GM19043 (cell line): ENCODE measurements at regions not wholly inside any gene's neighbourhood (a gene's known extent, or its start where the extent isn't known, plus 50 kb on each side); places are given as distances from the start of the nearest gene placed in this dataset.

Experiments
- ATAC-seq: cut with Tn5 transposase; IDR thresholded peaks from one replicate; pipeline ENCODE4 v1.9.1; 2021; ENCODE audit warnings: low read depth; ENCODE audit not compliant: unreplicated experiment

DNA sequence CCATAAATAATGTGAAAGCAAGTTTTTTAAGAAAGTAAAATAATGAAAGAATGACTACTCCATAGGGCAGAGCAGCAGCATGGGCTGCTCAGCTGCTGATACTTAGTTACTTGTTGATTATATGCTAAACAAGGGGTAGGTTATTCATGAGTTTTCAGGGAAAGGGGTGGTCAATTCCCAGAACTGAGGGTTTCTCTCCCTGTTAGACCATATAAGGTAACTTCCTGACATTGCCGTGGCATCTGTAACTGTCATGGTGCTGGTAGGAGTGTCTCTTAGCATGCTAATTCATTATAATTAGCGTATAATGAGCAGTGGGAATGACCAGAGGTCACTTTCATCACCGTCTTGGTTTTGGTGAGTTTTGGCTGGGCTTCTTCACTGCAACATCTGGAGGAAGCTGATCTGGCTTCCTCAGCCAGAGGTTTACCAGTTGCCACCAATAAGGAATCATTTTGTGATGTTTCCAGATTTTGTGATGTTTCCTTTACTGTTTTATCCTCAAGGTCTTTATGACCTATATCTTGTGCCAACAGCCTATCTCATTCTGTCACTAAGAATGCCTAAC, 121.8 kb upstream of the CHL1 start:
- no peak for ATAC-seq

DNA sequence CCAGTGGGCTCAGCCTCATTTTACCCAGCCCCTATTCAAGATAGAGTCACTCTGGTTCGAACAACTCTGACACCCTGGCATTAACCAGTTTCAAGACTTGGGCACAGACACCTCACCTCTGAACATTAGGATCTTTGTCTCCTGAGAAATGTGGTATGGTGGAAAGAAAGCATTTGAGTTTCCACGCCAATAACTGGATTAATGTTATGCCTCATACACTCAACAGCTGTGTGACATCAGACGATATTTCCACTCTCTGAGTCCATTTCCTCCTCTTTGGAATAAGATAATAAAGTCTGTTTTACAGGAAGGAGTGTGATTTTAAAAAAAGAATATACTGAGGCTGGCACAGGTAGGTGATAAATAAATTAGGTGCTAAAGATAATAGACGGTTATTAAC, 121.3 kb upstream of the CHL1 start:
- ATAC-seq: no peak

DNA sequence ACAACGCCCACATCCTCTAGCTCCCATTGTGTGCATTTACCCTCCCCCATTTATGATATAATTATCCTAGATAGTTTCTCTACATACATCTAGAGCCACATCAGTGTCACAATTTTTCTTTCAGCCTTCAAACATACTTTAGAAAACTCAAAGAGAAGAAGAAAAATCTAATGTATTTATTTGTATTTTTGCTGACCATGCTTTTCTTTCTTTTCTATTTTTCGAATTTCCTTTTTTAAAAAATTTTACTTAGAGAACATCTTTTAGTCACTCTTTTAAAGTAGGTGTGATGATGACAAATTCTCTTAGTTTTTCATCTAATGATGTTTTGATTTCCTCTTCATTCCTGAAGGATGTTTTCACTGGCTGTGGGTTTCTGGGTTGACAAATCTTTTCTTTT, 117.0 kb upstream of the CHL1 start:
- ATAC-seq: no peak

DNA sequence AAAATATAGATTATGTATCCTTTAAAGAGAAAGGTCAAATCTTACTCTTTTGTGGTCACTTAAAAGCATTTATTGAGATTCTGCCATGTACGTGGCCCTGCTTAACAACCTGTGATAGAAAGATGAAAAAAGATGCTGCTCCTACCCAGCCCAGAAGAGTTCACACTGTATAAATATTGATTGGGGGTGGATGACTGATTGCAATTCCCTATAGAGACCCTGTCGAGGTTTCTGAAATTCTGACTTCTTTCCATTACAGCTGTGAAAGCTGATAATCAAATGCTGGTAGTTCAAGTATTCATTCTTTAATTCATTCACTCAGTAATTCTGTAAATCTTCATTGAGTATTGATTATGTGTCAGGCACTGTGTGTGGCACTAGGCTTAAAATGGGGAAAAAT, 114.1 kb upstream of the CHL1 start:
- no peak for ATAC-seq

DNA sequence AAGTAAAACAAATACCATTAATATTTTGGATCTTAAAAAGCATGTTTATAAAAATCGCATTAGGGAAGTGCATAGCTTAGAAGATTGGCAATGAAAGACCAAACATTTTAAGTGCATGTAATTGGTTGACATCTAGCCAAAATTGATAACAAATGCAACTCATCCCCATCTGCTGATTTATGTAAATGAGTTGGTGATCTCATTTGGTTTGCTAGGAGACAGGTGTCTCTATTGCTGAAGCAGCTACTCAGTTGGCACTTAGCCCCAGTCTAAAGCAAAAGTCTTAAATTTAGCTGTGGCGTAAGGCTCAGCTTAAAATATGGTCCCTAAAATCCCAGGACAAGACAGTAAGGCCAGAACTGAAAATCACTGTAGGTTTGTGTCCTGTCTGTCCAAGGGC, 113.5 kb upstream of the CHL1 start:
- ATAC-seq: no peak

DNA sequence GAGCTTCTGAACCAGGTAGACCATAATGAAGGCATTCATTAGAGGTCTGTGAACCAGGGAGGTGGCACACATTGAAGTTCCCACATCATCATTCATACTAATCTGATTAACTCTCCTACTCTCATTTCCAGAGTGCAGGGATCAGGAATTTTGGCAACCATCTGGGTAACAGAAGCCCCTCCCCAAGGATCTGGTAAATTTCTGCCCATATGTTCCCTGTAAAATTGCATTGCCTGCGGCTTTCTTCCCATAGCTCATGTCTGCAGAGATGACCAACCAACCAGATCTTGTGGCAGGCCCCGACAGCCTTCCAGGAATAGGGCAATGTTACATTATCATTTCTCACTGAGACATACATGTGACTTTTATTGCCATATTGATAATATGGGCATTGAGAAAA, 111.4 kb upstream of the CHL1 start:
- no peak for ATAC-seq

DNA sequence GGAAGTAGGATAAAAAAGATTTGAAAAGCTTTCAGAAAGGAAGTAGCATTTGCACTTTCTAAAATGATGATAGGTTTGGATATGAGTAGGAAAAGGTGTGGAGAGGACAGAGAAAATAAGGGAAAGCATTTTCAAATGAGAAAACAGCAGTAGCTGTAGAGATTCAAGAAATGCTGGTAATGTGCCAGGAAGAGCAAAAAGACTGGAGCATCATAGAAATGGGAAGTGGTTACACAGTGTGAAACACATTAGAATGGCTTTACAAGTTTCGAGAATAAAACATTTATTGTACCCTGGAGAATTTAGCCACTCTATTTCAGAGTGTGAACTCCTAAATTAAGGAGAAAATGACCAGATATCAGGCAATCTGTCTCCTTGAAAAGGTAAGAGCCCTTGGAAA, 108.3 kb upstream of the CHL1 start:
- ATAC-seq: no peak

DNA sequence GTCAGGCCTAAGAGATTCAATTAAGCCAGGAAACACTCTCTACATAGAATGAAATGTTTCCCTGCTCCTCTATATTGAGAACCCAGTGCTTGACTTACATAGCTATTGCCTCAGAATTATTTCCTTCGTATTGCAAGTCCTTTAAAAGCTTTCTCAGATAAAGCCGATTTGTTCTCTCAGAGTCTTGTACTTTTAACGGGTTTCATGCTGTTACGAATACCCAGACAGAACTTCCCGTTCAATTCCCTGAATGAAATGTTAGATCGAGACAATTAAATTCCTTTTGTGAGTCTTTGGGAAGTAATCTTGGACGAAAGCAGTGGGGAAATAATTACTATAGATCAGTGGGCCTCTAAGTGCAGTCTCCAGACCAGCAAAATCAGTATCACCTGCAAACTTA, 102.8 kb upstream of the CHL1 start:
- ATAC-seq: no peak

DNA sequence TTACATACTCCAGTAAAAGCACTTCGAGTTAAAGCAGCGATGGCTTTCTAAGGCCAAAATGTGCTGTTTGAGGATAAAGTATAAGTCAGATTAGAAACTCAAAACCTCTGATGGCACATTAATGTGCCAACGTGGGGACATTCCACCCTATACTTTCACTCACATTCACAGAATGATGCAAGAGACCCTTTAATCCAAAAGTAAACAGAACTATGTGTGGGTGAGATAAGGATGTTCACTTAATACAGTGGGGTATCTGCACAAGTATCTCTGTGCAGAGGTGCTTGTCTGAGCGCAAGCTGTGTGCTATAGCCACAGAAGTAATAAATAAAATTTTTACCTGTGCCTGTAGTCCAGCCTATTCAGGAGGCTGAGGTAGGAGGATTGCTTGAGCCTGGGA, 100.3 kb upstream of the CHL1 start:
- no peak for ATAC-seq

DNA sequence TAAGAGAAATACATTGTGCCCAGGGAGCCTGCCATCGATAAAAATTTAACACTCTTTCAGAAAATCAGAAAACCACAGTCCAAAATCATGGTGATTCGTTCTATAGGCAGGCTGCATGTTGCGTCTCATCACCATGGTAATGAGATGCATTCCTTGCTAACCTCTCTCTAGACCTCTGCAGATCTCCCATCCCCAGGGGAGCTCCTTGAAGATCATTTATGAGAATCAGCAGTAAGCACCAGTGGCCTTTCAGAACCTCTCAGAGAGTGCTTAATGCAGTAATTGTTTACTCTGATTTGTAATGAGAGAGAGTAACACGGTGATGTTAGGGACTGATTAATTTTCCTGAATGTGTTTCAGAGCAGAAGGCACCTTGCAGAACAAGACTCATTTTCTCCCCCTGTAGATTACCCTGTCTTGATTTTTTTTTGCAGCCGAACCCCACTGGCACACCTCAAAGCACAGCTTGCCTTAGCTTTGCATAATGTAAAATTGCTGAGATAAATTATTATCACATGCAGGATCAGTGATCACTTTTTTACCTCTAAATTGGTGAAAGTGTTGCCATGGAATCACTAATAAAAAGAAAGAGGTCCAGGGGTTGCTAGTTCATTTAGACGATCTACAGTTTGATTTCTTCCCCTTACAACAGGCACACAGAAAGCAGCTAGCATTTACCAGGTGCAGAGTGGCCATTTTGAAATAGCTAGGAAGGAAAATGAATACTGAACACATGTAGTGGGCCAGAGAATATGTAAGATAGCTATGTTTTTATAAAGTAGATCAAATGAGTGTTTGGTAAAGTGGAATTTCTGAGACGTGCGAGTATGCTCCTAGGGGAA, 98.9 kb upstream of the CHL1 start:
- ATAC-seq: no peak

DNA sequence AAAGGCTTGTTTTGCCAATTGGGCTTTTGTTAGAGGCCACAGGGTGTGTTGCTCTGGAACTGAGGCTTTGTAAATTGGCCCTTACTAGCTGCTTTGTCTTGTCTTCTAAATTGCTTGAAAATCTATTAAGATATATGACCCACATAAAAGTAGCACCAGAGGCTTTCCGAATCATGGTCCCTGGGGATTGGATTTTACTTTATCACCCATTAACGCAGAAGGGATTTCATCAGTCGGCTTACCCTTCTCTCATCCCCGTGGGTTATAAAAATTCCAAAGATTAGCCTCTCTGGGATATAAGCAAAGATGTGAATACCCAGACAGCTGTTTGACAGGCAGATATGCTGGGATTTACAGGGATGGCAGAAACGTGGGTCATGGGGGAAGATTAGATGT, 98.3 kb upstream of the CHL1 start:
- ATAC-seq: no peak

DNA sequence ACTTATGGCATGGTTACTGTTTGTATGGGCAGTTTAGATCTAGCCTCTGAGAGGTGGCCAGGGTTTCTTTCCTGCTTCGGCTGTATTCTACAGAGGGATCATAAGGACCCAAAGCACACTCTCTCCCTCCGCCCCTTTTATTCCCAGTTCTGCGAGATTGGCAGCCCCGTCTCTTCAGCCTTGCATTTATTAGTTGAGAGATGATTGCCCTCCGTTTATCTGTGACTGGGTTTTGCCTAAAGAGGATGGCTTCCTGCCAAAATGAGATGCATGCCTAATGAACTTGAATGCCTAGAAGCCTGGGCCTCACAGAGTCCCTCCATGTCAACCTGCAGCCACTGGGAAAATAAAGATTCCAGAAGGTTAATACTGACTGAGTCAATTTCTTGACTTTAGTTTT, 97.1 kb upstream of the CHL1 start:
- no peak for ATAC-seq

DNA sequence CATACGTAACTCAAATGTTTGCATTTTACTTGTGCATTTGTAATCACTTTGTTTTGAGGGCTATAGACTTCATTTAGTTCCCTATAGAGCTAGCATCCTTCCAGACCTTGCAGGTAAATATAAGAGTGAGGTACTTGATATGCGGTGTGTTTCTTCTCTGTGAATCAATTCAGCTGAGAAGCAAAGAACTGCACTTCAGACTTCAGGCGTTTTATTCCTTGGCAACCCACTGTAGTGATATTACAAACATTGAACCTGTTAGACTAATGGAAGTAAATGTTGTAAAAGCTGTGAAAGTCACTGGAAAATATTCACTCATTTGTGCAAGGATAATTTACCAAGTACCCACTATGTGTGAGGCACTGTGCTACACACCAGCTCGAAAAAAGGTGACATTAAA, 94.1 kb upstream of the CHL1 start:
- ATAC-seq: no peak

DNA sequence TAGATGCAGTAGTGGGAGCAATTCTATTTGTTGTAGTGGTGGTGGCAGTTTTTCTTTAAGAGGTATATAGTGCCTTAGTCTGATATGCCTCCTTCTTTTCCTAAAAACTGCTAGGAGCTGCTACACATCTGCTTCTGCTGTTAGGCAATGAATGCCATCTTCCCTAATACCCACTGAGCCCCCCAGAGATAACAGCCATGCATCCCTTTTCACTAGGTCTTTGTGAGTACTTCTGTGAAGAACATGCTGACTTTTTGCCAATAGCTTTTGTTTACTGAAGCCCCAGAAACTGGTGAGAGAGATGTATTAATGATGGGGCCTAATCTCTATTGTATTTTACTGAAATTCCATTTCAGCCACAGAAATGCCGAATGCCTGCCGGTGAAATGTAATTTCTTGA, 92.6 kb upstream of the CHL1 start:
- no peak for ATAC-seq

DNA sequence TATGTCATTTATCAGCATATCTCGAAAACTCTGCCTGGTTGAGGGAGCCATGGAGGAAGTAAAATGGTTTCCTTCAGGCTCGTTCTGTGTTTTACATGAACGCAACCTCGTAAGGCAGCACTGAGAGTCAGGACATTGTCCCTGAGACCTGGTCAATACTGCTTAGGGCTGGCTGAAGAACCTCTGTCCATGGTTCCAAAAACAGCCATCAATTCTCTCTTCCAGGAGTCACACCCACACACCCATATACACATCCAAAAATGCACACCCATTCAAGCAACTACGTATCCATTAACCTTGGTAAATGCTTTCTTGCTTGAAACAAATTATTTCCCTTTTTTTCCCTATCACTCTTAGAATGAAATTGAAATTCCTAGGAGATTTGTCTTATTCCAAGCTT, 91.0 kb upstream of the CHL1 start:
- no peak for ATAC-seq

DNA sequence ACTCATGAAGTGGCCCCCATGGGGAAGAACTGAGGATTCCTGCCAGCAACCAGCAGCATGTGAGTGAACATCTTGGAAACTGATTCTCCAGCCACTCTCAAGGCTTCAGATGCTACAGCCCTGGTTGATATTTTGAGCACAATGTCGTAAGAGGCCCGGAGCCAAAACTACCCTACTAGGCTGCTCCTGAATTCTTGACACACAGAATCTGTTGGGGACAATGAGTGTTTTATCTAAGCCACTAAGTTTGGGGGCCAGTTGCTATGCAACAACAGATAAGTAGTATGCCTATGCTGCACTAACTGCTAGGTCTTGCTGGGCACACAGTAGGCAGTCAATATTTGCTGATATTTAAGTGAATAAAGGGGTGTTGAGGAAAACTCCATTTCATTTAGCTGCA, 89.9 kb upstream of the CHL1 start:
- ATAC-seq: no peak

DNA sequence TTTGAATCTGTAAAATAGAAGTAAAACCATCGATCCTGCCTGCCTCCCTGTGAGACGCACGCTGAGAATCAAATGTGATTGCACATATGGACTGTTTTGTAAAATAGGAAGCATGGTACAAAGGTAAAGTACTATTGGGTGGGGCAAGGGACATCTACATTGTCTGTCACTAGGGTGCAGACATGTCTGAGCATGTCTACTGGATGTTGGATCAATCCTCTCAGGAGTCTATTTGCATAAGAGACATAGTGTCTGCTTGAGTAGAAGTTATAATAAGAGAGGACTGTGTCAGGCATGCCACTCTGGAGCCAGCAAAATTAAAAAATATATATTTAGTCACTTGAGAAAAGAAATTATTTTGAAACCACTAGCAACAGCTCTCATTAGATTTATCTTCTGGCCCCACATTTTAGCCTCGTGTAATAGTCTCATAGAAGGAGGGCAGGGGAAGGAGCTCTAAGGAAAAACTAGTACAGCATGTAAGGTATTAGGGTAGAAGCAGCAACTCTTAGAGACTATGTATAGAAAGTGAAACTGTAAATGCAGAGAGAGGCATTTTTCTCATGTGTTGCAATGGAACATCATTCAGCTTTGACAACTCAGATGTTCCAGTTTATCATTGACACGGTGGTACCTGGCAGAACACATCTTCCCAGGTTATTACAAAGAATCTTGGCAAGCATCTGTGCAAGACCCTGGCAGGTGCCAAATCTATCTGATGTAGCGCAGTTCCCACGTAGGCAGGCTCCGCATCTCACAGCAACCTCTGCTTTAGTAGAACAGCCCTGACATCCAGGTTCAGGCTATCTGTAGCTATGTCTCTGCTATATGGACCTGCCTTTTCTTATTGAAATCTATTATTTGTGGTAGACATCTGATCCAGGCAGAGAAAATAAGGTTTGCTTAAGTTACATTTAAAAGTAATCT, 85.2 kb upstream of the CHL1 start:
- ATAC-seq: peak; percentile 75

DNA sequence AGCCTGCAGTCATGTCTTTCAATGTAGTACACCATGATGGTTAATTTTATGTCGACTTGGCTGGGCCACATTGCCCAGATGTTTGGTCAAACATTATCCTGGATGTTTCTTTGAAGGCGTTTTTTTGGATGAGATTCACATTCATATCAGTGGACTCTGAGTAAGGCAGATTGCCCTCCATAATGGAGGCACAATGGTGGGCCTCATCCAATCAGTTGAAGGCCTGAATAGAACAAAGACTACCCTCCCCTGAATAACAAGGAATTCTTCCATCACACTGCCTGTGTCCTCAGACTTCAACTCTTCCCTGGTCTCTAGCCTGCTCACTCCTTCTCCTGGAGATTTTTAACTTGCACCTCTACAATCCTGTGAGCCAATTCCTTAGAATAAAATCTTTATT, 83.8 kb upstream of the CHL1 start:
- ATAC-seq: no peak

DNA sequence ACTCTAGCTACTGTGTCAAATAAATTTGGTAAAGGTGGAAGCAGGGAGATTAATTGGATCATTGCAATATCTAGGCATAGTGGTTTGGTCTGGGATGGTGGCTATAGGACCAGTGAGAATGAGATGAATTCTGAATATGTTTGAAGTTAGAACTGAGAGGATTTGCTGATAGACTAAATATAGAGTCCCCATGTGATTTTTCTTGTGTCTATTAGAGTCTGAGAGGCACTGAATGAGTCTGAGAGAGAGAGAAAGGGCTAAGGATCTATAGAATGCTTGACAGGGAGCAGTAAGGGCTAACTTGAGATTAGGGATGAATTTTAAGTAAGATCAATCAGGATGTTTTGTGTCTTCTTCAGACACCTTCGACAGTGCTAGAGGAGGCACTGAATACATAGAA, 77.9 kb upstream of the CHL1 start:
- ATAC-seq: no peak

DNA sequence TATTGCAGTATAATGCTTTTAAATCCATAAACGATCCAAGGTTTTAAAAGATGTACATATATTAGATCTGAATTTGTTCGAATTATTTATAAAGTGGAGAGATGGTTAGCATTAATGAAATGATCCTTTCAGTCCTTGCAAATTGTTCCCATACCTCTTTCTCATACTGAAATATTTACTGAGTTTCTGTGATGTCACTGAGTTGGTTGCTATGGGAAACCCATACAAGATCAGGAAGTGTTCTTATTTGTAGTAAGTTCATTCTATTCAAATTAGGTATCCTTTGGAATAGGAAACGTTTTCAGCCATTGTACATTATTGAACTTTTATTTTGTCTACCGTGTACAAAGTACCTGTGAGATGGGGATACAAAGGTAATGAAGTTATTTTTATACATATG, 73.2 kb upstream of the CHL1 start:
- ATAC-seq: no peak

DNA sequence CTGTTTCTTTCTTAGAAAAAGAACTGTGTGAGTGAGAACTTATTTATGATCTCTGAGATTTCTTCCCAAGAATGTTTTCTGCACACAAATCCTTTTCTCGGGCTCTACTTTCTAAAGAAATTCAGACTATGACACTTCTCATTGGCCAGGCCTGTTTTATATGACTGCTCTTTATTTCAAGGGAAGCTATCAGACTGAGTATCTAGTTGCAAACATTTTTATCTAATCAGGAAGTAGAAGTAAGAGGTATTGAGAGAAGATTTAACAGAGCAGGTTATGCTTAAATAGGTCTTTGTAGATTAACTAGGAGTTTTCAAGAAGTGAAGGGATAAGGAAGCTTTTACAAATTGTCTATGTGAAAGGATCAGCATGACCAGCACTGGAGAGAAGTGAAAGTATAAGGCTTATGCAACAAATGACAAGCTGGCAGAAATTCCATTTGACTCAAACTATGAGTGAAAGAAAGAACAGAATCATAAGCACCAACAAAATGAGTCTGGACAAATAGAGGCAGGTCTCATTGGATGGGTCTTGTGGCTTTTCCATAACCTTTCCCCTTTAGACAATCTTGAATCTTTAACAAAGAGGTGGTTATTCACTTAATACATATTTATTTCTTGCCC, 71.9 kb upstream of the CHL1 start:
- no peak for ATAC-seq
